Activated CD8-positive, alpha-beta T cell treated with anti-CD3 and anti-CD28 coated beads for 36 hours (primary cell): ENCODE measurements at regions not wholly inside any gene's neighbourhood (a gene's known extent, or its start where the extent isn't known, plus 50 kb on each side); places are given as distances from the start of the nearest gene placed in this dataset.

Source experiments
- ATAC-seq: fragments of 200-7000 bp; cut with Tn5 transposase; one replicate; pipeline ENCODE4 v1.10.0; 2021; ENCODE audit warnings: mild to moderate bottlenecking, moderate library complexity
- CTCF ChIA-PET: fragments of 350-600 bp; sonication (Branson Sonifier 250); formaldehyde crosslinking; loops from one replicate; lab custom pipeline; 2021; ENCODE audit warnings: antibody characterized with exemption; lab: Charles Lee
- POLR2A ChIA-PET: fragments of 350-600 bp; sonication (Branson Sonifier 250); formaldehyde crosslinking; loops from one replicate; lab custom pipeline; 2021; ENCODE audit warnings: antibody characterized with exemption; lab: Charles Lee
- DNase-seq: peaks from one replicate; pipeline ENCODE4 v3.0.0-alpha.2; 2020
- H3K27ac Mint-ChIP-seq: one replicate; pipeline ENCODE4 v1.8.0; 2021; ENCODE audit warnings: mild to moderate bottlenecking, mixed read lengths
- H3K27me3 Mint-ChIP-seq: one replicate; pipeline ENCODE4 v1.8.0; 2021; ENCODE audit warnings: mixed read lengths
- H3K36me3 Mint-ChIP-seq: one replicate; pipeline ENCODE4 v1.8.0; 2021; ENCODE audit warnings: low read depth, mixed read lengths
- H3K4me1 Mint-ChIP-seq: one replicate; pipeline ENCODE4 v1.8.0; 2021; ENCODE audit warnings: low read depth, mixed read lengths
- H3K4me3 Mint-ChIP-seq: one replicate; pipeline ENCODE4 v1.8.0; 2021; ENCODE audit warnings: mild to moderate bottlenecking, moderate library complexity, mixed read lengths
- H3K9me3 Mint-ChIP-seq: one replicate; pipeline ENCODE4 v1.8.0; 2021; ENCODE audit warnings: mixed read lengths
- intact Hi-C: fragments of 100-400 bp; cut with micrococcal nuclease; formaldehyde crosslinking; loops from one replicate; pipeline ENCODE4 v1.10.0; 2022
- TF ChIP-seq, protein P1 (sequence below): fragments of 200-600 bp; IDR thresholded peaks from one replicate; pipeline ENCODE4 v1.8.0; 2022; ENCODE audit warnings: antibody characterized with exemption, mild to moderate bottlenecking

DNA sequence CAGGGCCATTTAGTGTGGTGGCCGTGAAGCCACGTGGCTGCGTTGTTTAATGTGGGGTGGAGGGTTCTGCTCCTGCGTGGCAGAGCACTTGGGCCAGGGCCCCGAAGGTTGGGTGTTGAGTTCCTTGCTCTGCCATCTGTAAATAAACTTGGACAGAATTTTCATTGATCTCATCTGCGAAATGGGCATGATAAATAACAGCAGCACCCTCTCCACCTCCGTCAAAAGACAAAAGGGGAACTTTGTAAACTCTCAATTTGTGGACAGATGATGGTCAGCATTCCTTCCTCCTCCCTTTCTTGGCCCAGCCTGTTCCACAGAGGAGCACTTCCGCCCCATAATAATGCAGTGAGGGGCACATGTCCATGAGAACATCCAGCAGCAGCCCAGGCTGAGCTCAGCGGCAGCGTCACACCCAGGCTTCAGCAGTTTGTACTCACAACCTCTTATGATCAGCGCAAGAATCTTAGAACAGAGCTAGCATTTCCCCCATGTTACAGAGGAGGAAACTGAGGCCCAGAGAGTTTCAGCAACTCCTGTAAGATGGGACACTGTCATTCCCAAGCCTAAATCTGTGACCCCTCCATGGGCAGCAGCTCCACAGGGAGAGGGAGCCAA lies 874.5 kb downstream of the BRD1 start:
- H3K36me3 Mint-ChIP-seq = no peaks in the 10 kb centered on the region
- H3K27ac Mint-ChIP-seq = no peak overlapping the region
- peaks cover 3% of the 10 kb centered on the region for H3K27me3 Mint-ChIP-seq
- ATAC-seq (no peak), DNase-seq (no peak)
- H3K4me1 Mint-ChIP-seq = no peaks in the 10 kb centered on the region
- ChIA-PET POLR2A (interaction anchor here (0.5 kb wide), 1 partner anchor 14 kb away, joined by 3 read pairs; no protein-coding TSS in a partner anchor), CTCF (no interaction called here)
- no peaks in the 10 kb centered on the region for H3K9me3 Mint-ChIP-seq
- TF ChIP-seq, protein P1, sequence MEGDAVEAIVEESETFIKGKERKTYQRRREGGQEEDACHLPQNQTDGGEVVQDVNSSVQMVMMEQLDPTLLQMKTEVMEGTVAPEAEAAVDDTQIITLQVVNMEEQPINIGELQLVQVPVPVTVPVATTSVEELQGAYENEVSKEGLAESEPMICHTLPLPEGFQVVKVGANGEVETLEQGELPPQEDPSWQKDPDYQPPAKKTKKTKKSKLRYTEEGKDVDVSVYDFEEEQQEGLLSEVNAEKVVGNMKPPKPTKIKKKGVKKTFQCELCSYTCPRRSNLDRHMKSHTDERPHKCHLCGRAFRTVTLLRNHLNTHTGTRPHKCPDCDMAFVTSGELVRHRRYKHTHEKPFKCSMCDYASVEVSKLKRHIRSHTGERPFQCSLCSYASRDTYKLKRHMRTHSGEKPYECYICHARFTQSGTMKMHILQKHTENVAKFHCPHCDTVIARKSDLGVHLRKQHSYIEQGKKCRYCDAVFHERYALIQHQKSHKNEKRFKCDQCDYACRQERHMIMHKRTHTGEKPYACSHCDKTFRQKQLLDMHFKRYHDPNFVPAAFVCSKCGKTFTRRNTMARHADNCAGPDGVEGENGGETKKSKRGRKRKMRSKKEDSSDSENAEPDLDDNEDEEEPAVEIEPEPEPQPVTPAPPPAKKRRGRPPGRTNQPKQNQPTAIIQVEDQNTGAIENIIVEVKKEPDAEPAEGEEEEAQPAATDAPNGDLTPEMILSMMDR = no peak
- H3K4me3 Mint-ChIP-seq = no peak overlapping the region
- intact Hi-C loops = no loop called here

DNA sequence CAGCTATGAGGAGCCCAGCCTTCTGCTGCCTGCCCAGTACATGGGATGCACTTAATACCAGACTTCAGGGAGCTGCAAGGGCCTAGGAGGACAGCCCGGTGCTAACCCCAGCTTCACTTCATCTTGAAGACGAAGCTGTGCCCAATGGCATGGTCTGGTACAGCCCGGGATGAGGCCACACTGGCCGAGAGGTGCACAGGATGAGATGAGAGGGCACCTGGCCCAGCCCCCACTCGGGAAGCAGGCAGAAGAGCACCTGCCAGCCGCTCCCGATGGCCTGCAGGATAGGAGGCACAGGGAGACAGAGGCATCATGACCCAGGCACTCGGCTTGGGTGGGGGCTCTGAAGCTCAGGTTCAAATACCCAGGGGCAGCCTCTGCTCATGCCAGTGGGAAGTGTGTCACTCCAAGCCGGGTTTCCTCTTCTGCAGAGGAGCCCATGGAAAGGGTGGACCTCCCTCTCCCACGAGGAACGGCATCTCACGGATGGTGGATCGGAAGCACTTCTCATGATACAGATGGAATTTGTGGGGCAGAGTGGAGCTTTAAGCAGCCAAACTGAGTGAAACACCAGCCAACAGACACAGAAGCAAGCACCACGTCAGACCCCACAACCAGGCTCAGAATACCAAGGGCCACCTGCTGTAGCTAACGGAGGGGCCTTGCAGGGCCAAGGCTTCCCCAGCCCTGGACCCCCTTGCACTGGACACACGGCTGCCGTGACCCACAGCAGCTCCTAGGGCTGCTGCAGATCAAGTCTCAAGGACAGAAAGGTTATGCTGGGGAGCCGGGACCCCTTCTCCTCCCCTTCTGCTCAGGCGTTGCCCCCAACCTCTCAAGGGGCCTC lies 875.2 kb downstream of the BRD1 start:
- CTCF ChIA-PET = no interaction called here
- no peak overlapping the region for H3K4me3 Mint-ChIP-seq
- peaks cover 3% of the 10 kb centered on the region for H3K27me3 Mint-ChIP-seq
- no peaks in the 10 kb centered on the region for H3K36me3 Mint-ChIP-seq
- TF ChIP-seq, protein P1 = no peak
- no peaks in the 10 kb centered on the region for H3K9me3 Mint-ChIP-seq
- DNase-seq (no peak), ATAC-seq (no peak)
- H3K27ac Mint-ChIP-seq = no peak overlapping the region
- no peaks in the 10 kb centered on the region for H3K4me1 Mint-ChIP-seq
- POLR2A ChIA-PET = no interaction called here
- intact Hi-C loops = no loop called here

DNA sequence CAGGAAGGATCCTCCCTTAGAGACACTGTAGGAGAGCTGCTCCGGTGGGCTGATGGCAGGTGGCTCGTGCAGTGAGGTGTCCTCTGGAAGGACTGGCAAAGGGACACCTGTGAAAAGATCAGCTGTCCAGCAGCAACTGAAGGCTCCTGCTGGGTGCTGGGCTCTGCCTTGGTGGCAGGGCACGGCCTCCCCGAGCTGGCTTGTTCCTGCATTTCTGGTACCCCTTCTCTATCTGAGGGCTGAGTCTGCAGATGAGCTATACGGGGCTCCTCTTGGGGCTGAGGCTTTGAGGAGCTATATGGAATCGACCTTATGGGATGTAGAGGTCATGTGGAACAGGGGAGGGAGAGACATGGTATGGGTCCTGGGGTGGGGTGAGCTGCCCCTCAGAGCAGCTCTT lies 875.8 kb downstream of the BRD1 start:
- ATAC-seq (no peak), DNase-seq (no peak)
- Mint-ChIP-seq H3K27me3 (peaks cover 3% of the 10 kb centered on the region), H3K9me3 (no peaks in the 10 kb centered on the region), H3K4me3 (no peak overlapping the region), H3K36me3 (no peaks in the 10 kb centered on the region), H3K27ac (no peak overlapping the region), H3K4me1 (no peaks in the 10 kb centered on the region)
- intact Hi-C loops = no loop called here
- TF ChIP-seq, protein P1 = no peak
- POLR2A ChIA-PET = no interaction called here
- CTCF ChIA-PET = no interaction called here

DNA sequence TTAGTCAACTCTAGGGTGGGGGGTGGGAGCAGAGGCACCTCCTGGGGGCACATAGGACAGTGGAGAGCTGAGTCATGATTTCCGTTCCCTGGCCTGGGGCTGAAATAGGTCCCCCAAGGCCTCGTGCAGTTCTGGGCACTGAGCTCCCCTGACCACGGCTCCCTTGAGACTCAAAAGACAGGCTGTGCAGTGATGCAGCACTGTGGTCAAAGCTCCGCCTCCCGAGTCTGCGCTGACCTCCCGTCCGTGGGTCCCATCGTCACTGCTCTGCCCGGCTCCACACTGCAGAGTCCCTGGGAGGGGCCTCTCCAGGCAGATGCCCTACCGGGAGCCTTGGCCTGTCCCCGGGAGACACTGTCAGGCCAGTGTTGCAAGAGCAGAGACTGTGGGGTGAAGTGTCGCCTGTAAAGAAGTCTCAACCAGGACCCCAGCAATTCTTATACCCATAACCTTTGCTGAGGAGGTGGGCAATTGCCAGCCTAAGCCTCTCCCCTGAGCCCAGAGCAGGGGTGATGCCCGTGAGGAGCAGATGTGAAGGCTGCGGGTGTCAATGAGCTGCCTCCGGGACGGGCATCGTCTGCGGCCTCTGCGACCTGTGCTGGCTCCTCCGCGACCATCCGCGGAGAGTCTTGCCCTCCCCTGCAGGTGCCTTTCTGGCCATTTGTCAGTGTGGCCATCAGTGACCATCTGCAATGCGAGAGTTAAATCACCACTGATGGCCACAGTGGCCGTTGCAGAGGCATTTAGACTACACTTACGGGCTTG lies 877.3 kb downstream of the BRD1 start:
- ChIA-PET CTCF (no interaction called here), POLR2A (no interaction called here)
- peaks cover 3% of the 10 kb centered on the region for H3K27me3 Mint-ChIP-seq
- no peaks in the 10 kb centered on the region for H3K36me3 Mint-ChIP-seq
- H3K4me1 Mint-ChIP-seq = no peaks in the 10 kb centered on the region
- ATAC-seq (no peak), DNase-seq (no peak)
- intact Hi-C loops = no loop called here
- H3K27ac Mint-ChIP-seq = no peak overlapping the region
- no peaks in the 10 kb centered on the region for H3K9me3 Mint-ChIP-seq
- no peak overlapping the region for H3K4me3 Mint-ChIP-seq
- TF ChIP-seq, protein P1 = no peak
